GM18867 (cell line): ENCODE measurements at regions not wholly inside any gene's neighbourhood (a gene's known extent, or its start where the extent isn't known, plus 50 kb on each side); places are given as distances from the start of the nearest gene placed in this dataset.
"Not testable (repeated sequence)": the region's sequence is repeated elsewhere in the genome, so short reads cannot be mapped to it uniquely, and the experiment has no call there.

Experiments used
- ATAC-seq: cut with Tn5 transposase; IDR thresholded peaks from one replicate; pipeline ENCODE4 v1.9.1; 2021; ENCODE audit warnings: mild to moderate bottlenecking, moderate library complexity; ENCODE audit not compliant: unreplicated experiment

DNA sequence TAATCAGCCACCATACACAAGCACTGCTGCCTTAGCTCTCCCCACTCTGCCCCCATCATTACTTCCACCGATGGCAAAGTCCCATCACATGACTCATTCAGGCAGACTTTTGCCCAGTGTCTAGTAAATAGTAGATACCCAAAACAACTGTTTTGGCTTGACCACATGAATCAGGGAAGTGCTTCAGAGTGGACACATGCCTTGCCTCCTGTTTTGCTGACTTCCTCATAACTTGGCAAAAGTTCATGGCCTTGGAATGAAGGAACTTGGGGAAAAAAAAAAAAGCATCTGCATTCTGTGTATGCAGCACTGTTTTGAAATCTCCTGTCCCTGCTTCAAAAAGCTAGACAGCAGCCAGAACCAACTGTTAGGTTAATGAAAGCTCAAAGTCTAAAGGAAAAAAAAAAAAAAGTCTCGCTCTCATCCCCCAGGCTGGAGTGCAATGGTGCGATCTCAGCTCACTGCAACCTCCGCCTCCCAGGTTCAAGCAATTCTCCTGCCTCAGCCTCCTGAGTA is 335.3 kb downstream of the FAM181B start:
- ATAC-seq = no peak

DNA sequence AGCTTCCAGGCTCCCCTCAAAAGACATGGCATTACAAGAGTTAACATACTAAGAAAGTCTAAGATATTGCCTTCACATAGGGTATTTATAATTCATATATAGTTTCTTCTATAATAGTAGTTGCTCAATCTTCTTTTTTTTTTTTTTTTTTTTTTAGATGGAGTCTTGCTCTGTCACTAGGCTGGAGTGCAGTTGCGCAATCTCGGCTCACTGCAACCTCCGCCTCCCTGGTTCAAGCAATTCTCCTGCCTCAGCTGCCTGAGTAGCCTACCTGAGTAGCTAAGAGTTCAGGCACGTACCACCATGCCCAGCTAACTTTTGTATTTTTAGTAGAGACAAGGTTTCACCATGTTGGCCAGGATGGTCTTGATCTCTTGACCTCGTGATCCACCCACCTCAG is 337.0 kb downstream of the FAM181B start:
- ATAC-seq = not testable (repeated sequence)

DNA sequence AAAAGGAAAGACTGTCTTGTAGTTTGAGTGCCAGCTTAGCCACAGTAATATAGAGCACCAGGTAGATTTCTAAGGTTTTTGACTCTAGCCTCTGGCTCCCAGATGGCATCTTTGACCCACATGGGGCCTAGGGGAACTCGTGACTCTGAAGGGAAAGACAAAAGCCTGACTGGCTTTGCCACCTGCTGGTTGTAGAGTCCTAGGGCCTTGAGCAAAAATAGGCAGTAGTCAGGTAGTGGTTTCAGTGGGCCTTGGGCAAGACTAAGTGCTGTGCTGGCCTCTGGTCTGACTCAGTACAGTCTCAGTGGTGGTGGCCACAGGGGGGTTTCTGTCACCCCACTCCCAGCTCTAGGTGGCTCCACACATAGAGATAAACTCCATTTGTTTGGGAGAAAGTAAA is 349.4 kb downstream of the FAM181B start:
- ATAC-seq = no peak

DNA sequence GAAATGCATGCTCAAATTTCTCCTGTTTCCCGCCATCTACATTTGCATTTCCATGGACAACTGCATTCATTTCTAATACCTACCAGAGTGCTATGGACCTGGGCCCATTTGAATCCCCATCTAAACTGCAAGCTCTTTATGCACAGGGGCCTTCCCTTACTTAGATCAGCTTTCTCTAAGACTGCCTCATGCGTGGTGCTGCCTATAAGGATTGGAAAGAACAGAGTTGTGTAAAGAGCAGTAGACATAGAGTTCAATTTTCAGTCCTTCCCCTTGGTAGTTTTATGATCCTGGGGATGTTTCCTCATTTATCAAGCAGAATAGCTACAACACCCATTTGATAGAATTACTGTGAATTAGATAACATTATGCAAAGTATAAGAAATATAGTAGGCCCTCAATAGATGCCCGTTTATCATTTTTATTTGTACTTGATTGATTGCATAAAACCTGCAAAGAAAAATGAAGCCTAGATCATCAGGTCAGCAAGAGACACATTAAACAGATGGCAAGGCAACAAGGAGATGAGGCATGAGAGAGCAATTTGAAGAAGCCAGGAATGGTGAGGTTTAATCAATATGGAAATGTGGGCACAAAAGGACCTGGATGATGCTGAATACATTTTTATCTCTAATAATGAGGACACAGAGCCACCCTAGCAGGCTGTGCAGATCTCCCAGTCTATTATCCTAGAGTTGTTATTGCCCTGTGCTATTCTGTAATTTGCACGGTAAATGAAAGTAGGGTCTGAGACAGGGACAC is 359.7 kb downstream of the FAM181B start:
- ATAC-seq = no peak

DNA sequence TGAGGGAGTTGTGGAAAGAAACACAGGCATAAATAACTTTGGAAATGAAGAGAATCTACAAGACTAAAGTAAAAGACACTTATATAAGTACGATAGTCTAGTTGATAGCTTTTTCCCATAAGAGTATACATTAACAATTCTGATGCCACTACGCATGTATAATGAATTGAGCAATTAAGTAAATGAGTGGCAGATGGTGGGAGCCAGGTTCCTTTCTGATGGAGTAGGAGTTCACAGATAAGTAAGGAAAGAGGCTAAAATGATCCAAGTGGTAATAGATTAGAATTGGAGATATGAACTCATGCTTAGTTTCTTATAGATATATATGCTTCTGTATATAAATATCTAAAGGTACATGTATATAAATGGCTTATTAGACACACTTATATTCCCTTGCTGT is 368.3 kb downstream of the FAM181B start:
- ATAC-seq = no peak

DNA sequence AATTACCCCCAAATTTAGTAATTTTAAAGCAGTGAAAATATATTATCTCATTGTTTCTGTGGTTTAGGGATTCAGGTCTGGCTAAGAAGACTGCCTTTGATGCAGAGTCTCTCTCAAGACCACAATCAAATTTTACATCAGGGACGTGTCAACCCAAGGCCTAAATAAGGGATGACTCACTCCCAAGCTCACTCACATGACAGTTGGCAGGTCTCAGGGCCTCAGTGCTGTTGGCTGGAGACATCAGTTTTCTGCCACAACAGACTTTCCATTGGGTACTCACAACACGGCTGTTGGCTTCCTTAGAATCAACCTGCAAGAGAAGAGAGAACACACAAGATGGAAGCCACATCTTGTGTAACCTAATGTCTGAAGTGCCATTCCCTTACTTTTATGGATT is 377.3 kb downstream of the FAM181B start:
- ATAC-seq = no peak

DNA sequence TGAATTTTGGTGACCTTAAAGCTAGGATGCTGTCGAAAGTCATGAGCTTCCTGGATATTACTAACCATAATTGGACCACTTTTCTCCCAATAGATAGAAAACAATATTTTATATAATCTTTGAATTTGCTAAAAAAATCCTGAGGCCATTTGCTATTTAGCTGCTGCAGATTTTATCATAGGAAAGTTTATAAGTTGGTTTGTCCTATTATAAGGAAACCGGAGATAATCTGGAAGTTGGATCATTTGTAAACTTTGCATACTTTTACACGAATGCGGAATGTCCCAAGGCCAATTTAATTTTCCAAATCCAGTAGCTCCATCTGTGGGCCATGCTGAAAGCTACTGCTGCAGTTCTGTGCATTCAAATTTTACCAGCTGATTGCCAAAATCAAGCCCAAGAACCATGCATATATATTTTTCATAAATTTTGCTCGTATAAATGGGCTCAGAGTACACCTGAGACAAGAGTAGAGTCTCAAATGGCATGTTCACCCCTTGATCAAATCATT is 378.3 kb downstream of the FAM181B start:
- no peak for ATAC-seq

DNA sequence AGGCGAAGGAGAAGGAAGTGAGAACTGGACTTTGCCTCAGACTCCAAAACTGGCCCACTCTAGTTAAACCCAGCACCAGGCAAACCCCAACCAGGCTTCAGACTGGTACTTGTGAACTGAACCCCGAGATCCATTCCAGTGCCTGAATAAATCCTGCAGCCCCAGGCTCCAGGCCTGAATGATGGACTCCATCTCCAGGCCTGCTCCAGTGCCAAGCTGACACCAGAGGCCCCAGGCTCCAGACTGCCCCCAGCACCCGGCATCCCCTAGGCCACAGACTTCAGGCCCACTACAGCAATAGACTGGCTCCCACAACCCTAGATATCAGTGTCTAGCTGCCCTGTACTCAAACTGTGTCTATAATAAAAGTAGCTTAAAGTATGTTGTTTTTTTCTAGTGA is 406.8 kb downstream of the FAM181B start:
- ATAC-seq = no peak

DNA sequence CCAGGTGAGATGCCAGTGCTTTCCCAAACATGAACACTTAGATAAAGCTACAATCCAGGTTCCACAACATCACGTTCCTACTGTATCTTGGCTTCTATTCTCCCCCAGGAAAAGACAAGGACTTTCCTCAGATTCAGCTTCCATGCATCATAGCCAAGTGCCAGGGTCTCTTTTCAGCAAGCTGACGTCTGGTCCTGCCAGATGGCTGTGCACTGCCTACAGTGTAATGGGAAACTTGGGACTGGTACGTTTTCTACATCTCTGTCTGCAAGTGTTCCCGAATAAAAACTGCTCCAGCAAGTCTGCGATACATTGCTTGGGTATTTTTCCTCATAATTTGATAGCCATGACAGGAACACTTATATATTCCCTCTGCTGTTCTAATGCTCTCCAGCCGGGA is 412.5 kb downstream of the FAM181B start:
- ATAC-seq = no peak

DNA sequence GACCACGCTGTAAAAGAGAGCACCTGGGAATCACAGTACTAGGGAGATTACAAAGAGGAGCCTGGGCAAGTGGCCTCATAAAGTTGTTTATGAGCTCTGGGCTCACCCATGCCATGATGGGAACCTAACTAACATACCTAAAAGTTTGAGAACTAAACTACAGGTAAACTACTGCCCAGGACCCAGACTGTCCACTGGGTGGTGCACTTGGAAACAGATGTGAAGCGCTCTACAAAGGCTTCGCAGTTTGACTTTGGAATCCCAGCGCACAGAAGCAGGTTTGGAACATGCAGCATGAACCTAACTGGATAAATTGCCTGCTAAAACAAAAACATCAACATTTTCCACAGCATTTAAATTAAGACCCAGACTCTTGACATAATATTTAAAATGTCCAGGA is 418.6 kb downstream of the FAM181B start:
- ATAC-seq = peak; percentile 49

DNA sequence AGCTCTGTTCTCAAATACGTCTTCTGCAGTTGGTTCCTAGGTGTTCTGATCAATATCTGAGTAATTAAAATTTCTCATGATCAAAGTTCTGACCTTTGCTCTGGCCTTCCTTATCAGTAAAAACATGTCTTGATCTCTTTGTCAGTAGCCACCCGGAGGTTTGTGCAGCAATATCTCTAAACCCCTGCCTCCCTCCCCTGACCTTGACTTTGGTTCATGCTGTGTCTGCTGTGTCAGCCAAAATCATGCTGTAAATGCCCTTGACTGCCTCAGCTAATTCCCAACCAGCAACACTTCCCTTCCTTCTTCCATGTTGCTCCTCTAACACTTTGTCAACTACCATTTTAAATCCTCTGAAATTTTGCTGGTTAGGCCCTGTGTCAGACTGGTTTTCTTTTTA is 424.7 kb downstream of the FAM181B start:
- no peak for ATAC-seq

DNA sequence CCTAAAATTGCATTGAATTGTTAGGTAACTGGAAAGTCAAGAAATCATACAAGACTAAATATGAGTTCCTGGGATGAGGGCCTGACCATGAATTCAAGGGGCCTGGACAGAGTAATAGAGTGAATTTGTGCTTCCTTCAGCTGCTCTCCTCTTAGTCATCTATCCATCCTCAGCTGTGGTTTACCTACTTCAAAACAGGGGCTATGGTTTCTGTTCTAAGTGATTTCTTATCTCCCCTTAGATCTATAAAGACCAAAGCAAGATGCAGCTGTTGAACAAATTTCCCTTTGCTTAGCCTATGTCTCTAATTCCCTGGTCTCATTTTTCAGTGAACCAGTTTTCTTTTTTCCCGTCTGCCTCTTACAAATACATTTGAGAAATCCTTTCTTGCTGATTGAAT is 428.5 kb downstream of the FAM181B start:
- no peak for ATAC-seq

DNA sequence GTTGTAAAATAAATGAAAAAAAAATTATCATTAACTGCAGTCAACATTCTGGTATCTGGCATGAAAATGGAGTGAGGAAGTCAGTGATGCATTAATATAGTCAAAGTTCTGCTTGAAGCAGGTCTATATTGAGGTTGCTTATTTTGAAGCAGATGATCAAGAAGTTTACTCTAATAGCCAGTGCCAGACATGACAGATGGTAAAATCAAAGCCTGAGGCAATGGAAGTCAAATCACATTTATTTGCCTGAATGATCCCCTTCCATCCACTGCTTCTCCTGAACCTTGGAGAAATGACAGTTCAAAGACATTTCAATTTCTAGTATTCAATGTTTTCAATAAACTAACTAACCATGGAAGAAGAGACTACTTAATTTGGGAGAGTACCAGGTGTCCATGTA is 430.0 kb downstream of the FAM181B start:
- no peak for ATAC-seq

DNA sequence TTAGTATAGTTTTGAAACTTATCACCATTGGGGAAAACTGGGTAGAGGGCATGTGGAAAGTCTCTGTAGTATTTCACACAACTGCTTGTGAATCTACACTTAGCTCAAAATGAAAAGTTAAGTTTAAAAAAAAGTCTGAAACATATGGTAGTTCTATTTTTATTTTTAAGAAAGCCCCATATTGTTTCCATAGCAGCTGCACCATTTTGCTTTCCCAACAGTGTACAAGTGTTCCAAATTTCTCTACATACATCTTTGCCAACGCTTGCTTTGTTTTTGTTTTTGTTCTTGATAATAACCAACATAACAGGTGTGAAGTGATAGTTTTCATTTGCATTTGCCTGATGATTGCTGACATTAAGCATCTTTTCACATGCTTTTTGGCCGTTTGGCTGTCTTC is 445.2 kb downstream of the FAM181B start:
- no peak for ATAC-seq

DNA sequence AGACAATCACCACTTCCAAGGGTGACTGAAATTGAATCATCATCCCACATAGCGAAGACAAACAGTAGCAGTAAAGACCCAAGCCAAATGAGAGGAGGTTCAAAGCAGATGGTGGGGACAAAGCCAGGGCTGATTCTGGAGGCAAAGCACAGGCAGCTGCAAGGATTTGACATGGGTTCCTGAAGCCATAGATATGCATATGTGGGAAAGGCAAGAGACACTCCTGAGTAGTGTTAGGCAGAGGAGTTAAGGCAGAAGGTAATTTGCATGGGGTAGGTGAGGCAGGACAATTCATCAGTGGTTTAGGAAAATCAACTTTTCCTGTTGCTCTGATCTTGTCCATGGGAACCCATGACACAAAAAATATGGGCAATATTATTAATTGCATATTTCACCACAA is 462.8 kb downstream of the FAM181B start:
- ATAC-seq = no peak

DNA sequence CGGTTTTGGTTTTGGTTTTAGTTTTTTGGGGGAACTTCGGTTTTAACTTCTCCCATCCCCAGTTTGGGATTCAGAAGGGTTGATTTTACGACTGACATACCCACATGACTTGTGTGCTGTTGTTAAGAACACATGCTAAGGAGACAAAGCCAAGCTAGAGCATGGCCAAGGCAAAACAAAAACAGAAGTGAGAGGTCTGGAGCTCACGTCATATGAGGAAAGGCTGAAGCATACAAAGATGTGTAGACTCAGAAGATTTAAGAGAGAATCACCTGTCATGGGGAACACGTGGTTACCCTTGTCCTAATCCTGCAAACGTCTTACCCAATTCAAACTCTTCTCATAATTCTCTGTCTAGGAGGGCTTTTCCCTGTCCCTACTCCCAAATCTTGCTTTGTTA is 465.0 kb downstream of the FAM181B start:
- ATAC-seq = no peak

DNA sequence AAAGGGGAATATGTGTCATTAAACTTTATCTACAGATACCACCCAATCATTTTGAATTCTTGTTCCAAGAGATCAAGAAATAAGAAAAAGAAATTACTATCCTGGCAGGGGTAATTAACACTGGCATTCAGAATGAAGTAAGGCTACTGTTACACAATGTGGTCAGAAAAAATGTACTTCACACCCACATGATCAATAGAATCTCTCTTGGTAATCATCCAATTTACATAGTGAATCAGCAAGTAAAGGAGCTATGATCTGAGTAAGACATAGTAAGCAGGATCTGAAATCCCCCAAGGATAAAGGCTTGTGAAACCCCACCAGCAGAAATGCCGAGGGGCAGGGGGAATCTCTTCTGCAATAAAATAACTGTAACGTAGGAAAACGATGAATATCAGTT is 466.5 kb downstream of the FAM181B start:
- no peak for ATAC-seq

DNA sequence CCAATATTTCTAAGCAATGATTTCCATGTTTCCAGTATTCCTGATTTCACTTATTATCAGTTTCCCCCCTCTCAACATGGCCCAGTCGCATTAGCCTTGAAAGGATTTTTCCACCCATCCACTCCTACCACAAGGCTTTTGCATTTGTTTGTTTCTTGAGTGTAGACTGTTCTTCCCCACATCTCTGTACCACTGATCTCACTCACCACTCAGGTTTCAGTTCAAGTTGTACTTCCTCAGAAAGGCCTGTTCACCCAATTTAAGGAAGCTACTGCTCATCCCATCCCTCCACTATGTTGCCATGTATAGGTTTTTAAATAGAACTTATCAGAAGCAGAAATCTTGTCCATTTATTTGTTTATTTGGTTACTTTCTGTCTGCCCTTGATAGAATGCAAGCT is 472.3 kb downstream of the FAM181B start:
- ATAC-seq = no peak

DNA sequence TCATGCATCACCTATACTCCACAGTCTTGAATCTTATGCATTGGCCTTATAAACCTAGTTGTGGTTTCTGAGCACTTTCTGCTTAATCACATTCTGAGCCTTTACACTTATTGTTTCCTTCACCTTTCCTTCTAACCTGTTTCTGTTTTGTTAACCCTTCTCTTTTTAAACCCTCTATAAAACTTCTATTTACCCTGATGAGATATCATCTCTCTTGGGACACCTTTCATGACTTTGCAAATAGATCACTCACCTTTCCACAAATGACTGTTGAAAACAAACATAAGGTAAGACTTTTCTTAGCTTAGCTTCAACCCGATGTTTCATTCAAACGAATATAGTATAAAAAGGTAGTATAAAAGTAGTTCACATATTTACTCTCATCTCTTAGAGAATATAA is 483.6 kb downstream of the FAM181B start:
- ATAC-seq = no peak

DNA sequence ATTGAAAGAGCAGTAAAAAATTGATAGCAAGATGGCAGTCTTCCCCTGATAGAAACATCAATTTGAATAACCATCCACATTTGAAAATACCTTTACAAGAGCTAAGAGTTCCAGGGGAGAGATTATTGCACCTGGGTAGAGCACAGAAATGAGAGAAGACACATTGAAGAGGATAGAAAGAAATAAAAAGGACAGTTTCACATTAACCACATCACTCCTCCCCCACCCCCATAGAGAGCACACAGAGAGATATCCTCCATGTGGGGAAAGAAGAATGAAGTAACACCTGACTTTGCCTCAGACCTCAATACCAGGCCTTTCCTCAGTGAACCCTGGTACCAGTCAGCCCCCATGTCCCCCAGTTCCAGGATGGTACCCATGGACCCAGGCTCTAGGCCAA is 486.7 kb downstream of the FAM181B start:
- no peak for ATAC-seq

DNA sequence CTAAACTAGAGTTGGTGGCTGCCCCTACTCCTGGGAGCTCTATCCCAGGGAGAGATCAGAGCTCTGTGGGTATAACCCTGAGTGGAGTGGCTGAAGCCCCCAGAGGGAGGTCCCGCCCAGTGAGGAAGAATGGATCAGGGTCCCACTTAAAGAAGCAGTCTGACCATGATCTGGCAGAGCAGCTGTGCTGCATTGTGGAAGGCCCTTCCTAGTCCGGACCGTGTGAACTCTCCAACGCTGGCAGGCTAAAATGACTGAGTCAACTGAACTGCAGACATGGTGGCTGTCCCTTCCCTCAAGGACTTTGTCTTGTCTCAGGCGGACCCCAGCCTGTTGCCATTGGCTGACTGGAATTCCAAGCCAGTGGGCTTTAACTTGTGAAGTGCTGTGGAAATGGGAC is 494.2 kb downstream of the FAM181B start:
- ATAC-seq = no peak

DNA sequence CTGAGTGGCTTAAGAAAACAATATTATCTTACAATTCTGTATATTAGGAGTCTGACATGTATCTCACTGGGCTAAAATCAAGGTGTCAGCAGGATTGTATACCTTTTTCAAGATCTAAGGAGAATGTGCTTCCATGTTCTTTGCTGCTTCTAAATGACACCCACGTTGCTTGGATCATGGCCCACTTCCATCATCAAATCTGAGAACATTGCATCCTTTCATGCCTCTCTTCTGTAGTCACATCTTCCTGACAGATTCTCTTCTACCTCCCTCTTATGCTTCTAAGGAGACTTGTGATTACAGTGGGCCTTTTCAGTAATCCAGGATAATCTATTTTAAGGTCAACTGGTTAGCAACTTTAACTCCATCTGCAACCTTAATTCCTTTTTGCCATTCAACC is 499.4 kb downstream of the FAM181B start:
- ATAC-seq = no peak

DNA sequence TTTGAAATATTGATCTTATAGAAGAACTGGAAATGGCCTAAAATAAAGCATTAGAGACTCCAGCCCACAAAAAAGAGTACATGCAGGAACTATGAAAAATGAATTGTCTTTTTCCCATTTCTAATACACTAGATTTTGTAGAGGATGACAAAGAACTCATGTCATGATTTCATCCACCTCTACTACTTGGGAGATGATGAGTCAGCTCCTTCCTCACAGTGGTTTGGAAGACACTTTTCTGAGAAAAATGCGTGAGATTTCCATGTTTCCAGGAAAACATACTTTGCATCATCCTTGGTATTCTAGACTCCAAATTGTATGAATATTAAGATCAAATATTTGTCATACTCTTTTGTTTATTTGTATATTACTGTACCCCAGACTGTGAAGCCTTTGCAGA is 500.5 kb downstream of the FAM181B start:
- ATAC-seq = no peak
